Left ventricle myocardium inferior (tissue), 1 donor: ENCODE measurements at regions not wholly inside any gene's neighbourhood (a gene's known extent, or its start where the extent isn't known, plus 50 kb on each side); places are given as distances from the start of the nearest gene placed in this dataset.

ENCODE experiments used
- DNase-seq: peaks from one replicate; pipeline ENCODE4 v3.0.0-alpha.2; 2020
- H3K27ac ChIP-seq: fragments of 200-600 bp; replicated peaks from 2 replicates; pipeline ENCODE4 v1.8.0; 2021
- H3K27me3 ChIP-seq: fragments of 200-600 bp; 2 replicates; pipeline ENCODE4 v1.8.0; 2021; ENCODE audit warnings: low read depth
- H3K36me3 ChIP-seq: fragments of 200-600 bp; 2 replicates; pipeline ENCODE4 v1.8.0; 2021
- H3K4me1 ChIP-seq: fragments of 200-600 bp; 2 replicates; pipeline ENCODE4 v1.8.0; 2021
- H3K4me3 ChIP-seq: fragments of 200-600 bp; 2 replicates; pipeline ENCODE4 v1.8.0; 2021; ENCODE audit warnings: mild to moderate bottlenecking, moderate library complexity
- H3K9me3 ChIP-seq: fragments of 200-600 bp; replicated peaks from 2 replicates; pipeline ENCODE4 v1.8.0; 2021
- intact Hi-C: fragments of 100-400 bp; cut with micrococcal nuclease; formaldehyde crosslinking; loops from one replicate; pipeline ENCODE4 v1.11.0; 2022
- TF ChIP-seq, protein P1 (sequence below): fragments of 200-600 bp; IDR thresholded peaks from 2 replicates; pipeline ENCODE4 v1.8.0; 2021; ENCODE audit warnings: antibody characterized with exemption, mild to moderate bottlenecking, borderline replicate concordance
- donor health status: DM: no; HTN: yes; CAD: no; lungs with severe emphysema.

DNA sequence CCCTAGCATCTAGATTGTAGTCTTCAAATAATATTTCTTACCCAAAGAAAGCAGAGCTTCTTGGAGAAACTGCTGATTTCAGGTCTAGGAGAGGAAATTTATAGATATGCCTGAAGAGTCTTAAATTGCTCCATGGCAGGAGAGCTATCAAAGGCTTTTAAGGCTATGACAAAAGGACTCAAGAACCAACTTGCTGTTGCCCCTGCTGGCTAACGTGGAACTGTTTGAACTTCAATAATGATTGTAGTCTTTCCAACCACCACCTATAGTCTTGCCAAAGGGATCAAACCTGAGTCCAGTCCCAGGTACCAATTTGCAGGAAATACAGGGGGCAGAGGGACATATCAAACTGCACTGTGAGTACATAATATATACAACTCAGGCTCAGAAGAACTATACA, 336.2 kb upstream of the ESRRG start:
- TF ChIP-seq, protein P1, sequence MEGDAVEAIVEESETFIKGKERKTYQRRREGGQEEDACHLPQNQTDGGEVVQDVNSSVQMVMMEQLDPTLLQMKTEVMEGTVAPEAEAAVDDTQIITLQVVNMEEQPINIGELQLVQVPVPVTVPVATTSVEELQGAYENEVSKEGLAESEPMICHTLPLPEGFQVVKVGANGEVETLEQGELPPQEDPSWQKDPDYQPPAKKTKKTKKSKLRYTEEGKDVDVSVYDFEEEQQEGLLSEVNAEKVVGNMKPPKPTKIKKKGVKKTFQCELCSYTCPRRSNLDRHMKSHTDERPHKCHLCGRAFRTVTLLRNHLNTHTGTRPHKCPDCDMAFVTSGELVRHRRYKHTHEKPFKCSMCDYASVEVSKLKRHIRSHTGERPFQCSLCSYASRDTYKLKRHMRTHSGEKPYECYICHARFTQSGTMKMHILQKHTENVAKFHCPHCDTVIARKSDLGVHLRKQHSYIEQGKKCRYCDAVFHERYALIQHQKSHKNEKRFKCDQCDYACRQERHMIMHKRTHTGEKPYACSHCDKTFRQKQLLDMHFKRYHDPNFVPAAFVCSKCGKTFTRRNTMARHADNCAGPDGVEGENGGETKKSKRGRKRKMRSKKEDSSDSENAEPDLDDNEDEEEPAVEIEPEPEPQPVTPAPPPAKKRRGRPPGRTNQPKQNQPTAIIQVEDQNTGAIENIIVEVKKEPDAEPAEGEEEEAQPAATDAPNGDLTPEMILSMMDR = no peak
- DNase-seq = no peak
- intact Hi-C loops = no loop called here
- Histone ChIP-seq H3K27me3 (no peaks in the 10 kb centered on the region), H3K4me1 (peaks cover 18% of the 10 kb centered on the region), H3K9me3 (no peaks in the 10 kb centered on the region), H3K4me3 (no peak overlapping the region), H3K36me3 (no peaks in the 10 kb centered on the region), H3K27ac (no peak overlapping the region)

DNA sequence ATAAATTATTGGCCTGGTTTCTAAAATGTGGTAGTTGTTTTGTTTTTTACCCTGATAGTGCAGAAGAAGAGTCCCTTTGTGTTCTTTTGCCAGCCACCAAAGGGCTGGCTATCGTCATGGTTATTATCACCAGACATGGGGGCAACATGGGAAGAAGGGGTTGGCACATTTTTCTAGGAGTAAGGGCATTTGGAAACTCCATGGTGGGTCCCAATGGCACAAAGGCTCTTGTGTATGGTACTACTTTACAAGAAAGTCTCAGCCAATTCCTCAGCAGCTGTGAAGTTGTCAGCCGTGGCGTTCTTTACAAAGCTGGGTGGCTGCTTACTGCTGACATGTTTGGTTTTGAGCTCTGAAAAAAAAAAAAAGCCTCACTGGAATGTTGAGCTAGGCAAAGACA, 330.4 kb upstream of the ESRRG start:
- Histone ChIP-seq H3K36me3 (no peaks in the 10 kb centered on the region), H3K4me1 (peaks cover 4% of the 10 kb centered on the region), H3K4me3 (no peak overlapping the region), H3K27me3 (no peaks in the 10 kb centered on the region), H3K27ac (no peak overlapping the region), H3K9me3 (no peaks in the 10 kb centered on the region)
- TF ChIP-seq, protein P1 = no peak
- intact Hi-C loops = no loop called here
- DNase-seq = no peak

DNA sequence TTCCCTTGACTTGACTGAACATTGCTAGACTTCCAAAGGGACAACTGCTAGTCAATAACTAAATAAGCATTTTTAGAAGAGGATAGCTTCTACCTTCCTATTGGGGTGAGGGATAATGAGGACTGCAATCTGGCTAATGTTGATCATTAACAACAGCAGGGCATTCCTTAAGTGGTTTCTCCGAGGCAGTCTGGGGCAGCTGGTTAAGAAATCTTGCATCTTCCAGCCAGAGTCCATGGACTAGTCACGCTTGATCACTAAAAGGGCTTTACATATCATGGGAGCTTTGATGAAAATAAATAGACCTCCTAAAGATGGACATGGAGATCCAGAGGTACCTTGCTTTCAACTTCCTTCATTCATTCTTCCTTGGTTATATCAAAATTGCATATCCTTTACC, 329.4 kb upstream of the ESRRG start:
- Histone ChIP-seq H3K27me3 (no peaks in the 10 kb centered on the region), H3K9me3 (no peaks in the 10 kb centered on the region), H3K4me3 (no peak overlapping the region), H3K36me3 (no peaks in the 10 kb centered on the region), H3K27ac (no peak overlapping the region), H3K4me1 (peaks cover 4% of the 10 kb centered on the region)
- intact Hi-C loops = no loop called here
- DNase-seq = no peak
- TF ChIP-seq, protein P1 = no peak

DNA sequence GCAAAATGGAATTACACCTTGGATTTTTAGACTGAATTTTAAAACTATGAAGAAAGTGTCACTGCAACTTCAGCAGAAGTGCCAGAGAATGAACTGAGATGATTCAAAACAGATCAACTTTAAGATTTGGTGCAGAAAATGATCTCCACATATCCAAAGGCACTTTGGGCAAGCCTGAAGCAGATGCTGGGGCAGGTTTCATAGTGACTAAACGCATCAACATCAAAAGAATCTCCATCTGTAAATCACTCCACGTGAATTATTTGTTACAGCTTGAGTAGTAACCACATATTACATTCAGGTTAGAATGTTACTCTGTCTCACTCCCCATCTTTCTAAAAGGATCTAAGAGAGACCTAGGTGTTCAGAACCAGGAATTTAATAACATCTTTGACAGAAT, 329.0 kb upstream of the ESRRG start:
- TF ChIP-seq, protein P1 = no peak
- Histone ChIP-seq H3K4me3 (no peak overlapping the region), H3K9me3 (no peaks in the 10 kb centered on the region), H3K36me3 (no peaks in the 10 kb centered on the region), H3K27me3 (no peaks in the 10 kb centered on the region), H3K27ac (no peak overlapping the region), H3K4me1 (peaks cover 4% of the 10 kb centered on the region)
- DNase-seq = no peak
- intact Hi-C loops = no loop called here

DNA sequence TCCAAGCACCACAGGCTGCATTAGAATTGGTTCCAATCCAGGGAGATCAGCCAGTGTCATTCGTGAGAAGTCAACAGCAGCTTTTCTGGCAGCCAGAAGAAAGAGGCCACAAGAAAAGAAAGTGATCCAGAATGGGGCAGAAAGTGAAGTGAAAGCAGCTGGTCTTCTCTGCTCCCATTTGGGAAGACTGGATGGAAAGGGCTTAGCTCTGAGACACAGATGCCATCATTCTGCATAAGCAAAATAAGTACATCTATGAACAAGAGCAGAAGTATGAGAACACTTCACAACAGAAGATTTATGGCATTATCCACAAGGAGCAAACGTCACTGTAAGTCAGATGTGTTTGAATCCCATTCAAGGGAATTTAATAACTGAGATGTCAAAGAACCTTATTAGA, 326.5 kb upstream of the ESRRG start:
- Histone ChIP-seq H3K9me3 (no peaks in the 10 kb centered on the region), H3K36me3 (no peaks in the 10 kb centered on the region), H3K4me1 (peaks cover 4% of the 10 kb centered on the region), H3K27ac (no peak overlapping the region), H3K27me3 (no peaks in the 10 kb centered on the region), H3K4me3 (no peak overlapping the region)
- TF ChIP-seq, protein P1 = no peak
- intact Hi-C loops = no loop called here
- DNase-seq = no peak

DNA sequence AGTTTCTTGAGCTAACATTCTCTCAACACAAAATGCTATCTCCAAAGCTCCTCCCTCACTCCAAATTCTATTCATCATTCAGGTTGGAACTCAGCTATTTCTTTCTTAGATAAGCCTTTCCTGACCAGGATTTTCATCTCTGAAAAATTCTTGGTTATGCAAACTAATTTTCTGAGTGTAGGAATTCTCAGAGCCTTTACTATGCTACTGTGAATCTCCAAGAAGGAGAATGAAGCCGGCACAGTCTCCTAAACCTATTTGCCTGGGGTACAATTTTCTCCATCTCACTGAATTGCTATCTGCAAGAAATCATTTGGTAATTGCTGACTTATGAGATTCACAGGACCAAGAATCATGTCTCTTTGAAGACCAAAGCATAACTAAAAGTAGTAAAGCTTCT, 325.9 kb upstream of the ESRRG start:
- no peaks in the 10 kb centered on the region for H3K27me3 ChIP-seq
- no peaks in the 10 kb centered on the region for H3K36me3 ChIP-seq
- no peak overlapping the region for H3K4me3 ChIP-seq
- intact Hi-C loops = no loop called here
- no peaks in the 10 kb centered on the region for H3K9me3 ChIP-seq
- no peak for DNase-seq
- H3K4me1 ChIP-seq = peaks cover 4% of the 10 kb centered on the region
- TF ChIP-seq, protein P1 = no peak
- no peak overlapping the region for H3K27ac ChIP-seq
